OCI-LY7 (cell line): ENCODE measurements at regions not wholly inside any gene's neighbourhood (a gene's known extent, or its start where the extent isn't known, plus 50 kb on each side); places are given as distances from the start of the nearest gene placed in this dataset.

Source experiments
- EZH2phosphoT487 ChIP-seq: fragments of 200-600 bp; sonication (generic); IDR thresholded peaks from 2 replicates; pipeline ENCODE4 v1.6.1; 2018; ENCODE audit warnings: low read depth, borderline replicate concordance, mild to moderate bottlenecking, mixed run types, antibody characterized with exemption, low read length, moderate library complexity, mixed read lengths
- TF ChIP-seq, protein P1 (sequence below): fragments of 200-600 bp; sonication (generic); conservative IDR thresholded peaks from 2 replicates; pipeline ENCODE4 v1.5.1; 2014; ENCODE audit warnings: mild to moderate bottlenecking, antibody characterized with exemption, low read length, moderate library complexity, mixed read lengths

DNA sequence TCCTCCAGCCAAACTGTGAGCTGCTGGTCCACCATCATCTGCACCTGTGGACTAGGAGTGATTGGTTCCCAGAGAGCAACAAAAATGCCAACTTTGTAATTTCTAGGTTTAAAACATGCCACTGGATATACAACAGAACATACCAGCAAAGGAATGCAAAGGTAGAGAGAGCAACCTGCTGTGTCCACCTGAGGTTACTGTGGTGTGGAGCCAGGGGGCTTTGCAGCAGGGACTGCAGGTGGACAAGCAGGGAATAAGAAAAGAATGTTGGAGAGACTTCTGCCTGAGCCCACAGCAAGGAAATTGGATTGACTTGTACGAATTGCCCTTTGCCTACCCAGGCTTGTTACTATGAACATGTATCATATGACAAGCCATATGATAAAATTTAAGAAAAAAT lies 345.2 kb upstream of the SPHKAP start:
- TF ChIP-seq, protein P1, sequence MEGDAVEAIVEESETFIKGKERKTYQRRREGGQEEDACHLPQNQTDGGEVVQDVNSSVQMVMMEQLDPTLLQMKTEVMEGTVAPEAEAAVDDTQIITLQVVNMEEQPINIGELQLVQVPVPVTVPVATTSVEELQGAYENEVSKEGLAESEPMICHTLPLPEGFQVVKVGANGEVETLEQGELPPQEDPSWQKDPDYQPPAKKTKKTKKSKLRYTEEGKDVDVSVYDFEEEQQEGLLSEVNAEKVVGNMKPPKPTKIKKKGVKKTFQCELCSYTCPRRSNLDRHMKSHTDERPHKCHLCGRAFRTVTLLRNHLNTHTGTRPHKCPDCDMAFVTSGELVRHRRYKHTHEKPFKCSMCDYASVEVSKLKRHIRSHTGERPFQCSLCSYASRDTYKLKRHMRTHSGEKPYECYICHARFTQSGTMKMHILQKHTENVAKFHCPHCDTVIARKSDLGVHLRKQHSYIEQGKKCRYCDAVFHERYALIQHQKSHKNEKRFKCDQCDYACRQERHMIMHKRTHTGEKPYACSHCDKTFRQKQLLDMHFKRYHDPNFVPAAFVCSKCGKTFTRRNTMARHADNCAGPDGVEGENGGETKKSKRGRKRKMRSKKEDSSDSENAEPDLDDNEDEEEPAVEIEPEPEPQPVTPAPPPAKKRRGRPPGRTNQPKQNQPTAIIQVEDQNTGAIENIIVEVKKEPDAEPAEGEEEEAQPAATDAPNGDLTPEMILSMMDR: no peak
- no peak for TF ChIP-seq EZH2phosphoT487
